ENCODE measurements at regions not wholly inside any gene's neighbourhood (a gene's known extent, or its start where the extent isn't known, plus 50 kb on each side); places are given as distances from the start of the nearest gene placed in this dataset.

DNA sequence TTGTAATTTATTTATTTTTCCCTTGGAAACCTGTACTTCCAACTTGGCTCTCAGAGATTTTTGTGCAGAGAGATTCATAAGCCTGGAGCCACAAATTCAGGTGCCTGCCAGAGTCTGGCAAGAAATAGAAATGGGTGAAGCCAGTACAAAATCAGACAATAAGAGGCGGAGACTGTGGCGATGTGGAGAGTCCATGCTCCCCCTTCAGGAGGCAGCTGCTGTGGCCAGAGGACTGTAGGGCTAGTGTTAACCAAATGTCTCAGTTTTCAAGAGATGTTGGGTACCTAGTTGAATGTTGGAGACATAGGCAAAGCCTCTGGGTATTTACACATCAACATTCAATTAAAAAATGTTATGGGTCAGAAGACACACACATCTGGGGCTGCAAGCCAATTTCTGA is 208.6 kb downstream of the PSAT1 start:
- H3K36me3 ChIP-seq: no peaks in the 10 kb centered on the region
- FAIRE-seq (no peak), ATAC-seq (no peak), DNase-seq (no peak)
- no peaks in the 10 kb centered on the region for H3K9me3 ChIP-seq
- H3K4me1 ChIP-seq: no peaks in the 10 kb centered on the region
- 86 to 94% methylated on average over 2 of the region's 2 CpGs for WGBS, 2 donors
- no peak overlapping the region for H3K27ac ChIP-seq
- intact Hi-C loops (cut with DNase I): no loop called here
- TF ChIP-seq, protein P1, sequence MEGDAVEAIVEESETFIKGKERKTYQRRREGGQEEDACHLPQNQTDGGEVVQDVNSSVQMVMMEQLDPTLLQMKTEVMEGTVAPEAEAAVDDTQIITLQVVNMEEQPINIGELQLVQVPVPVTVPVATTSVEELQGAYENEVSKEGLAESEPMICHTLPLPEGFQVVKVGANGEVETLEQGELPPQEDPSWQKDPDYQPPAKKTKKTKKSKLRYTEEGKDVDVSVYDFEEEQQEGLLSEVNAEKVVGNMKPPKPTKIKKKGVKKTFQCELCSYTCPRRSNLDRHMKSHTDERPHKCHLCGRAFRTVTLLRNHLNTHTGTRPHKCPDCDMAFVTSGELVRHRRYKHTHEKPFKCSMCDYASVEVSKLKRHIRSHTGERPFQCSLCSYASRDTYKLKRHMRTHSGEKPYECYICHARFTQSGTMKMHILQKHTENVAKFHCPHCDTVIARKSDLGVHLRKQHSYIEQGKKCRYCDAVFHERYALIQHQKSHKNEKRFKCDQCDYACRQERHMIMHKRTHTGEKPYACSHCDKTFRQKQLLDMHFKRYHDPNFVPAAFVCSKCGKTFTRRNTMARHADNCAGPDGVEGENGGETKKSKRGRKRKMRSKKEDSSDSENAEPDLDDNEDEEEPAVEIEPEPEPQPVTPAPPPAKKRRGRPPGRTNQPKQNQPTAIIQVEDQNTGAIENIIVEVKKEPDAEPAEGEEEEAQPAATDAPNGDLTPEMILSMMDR (IDR thresholded peaks at IDR 0.05): no peak
- no peaks in the 10 kb centered on the region for H3K27me3 ChIP-seq
- no peak overlapping the region for H3K4me3 ChIP-seq

- TF ChIP-seq, protein P1 (IDR thresholded peaks at IDR 0.05): no peak
- no peaks in the 10 kb centered on the region for H3K27me3 ChIP-seq
- no peak for FAIRE-seq
- no peak overlapping the region for H3K4me3 ChIP-seq
- no peak overlapping the region for H3K27ac ChIP-seq
- 57 to 61% methylated on average over 5 of the region's 5 CpGs for WGBS, 2 donors
- intact Hi-C loops (cut with DNase I): no loop called here
- no peak for DNase-seq
- H3K9me3 ChIP-seq: no peaks in the 10 kb centered on the region
- H3K4me1 ChIP-seq: no peaks in the 10 kb centered on the region
- no peaks in the 10 kb centered on the region for H3K36me3 ChIP-seq
- no peak for ATAC-seq
Observed at GRCh38 chr9:78507037-78507436, 210.1 kb downstream of the PSAT1 start.

DNA sequence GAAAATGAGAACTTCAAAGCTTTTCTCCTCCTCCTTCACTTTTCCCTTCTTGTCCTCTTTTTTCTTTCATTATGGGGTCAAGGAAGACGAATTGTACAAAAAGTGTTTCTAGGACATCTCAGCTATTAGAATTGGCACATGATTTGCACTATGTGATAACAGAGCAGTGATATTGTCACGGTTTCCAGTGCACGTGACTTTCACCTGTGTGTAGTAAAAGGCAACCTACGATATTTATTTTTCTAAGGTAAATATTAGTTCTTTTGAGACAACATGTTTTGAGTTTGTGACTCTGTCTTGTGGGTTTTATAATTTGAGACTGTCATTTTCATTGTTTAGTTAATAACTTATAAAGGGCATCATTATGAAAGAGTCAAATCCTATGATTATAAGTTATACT is 213.1 kb downstream of the PSAT1 start:
- H3K4me1 ChIP-seq: no peaks in the 10 kb centered on the region
- ATAC-seq: no peak
- H3K27ac ChIP-seq: no peak overlapping the region
- no peak for FAIRE-seq
- intact Hi-C loops (cut with DNase I): no loop called here
- H3K36me3 ChIP-seq: no peaks in the 10 kb centered on the region
- DNase-seq: no peak
- no peaks in the 10 kb centered on the region for H3K27me3 ChIP-seq
- no peaks in the 10 kb centered on the region for H3K9me3 ChIP-seq
- WGBS, 2 donors: 6 to 16% methylated on average over 4 of the region's 4 CpGs
- TF ChIP-seq, protein P1 (IDR thresholded peaks at IDR 0.05): no peak
- H3K4me3 ChIP-seq: no peak overlapping the region

GRCh38 chr9:78515108-78515507 is 218.2 kb downstream of the PSAT1 start:
- 21 to 38% methylated on average over 1 of the region's 1 CpG for WGBS, 2 donors
- Histone ChIP-seq H3K27me3 (no peaks in the 10 kb centered on the region), H3K36me3 (no peaks in the 10 kb centered on the region), H3K4me3 (no peak overlapping the region), H3K9me3 (no peaks in the 10 kb centered on the region), H3K4me1 (no peaks in the 10 kb centered on the region), H3K27ac (no peak overlapping the region)
- TF ChIP-seq, protein P1 (IDR thresholded peaks at IDR 0.05): no peak
- DNase-seq (no peak), FAIRE-seq (no peak), ATAC-seq (no peak)
- intact Hi-C loops (cut with DNase I): no loop called here

GRCh38 chr9:78519786-78520185 is 222.9 kb downstream of the PSAT1 start:
- Histone ChIP-seq H3K9me3 (no peaks in the 10 kb centered on the region), H3K4me1 (no peaks in the 10 kb centered on the region), H3K4me3 (no peak overlapping the region), H3K36me3 (no peaks in the 10 kb centered on the region), H3K27me3 (no peaks in the 10 kb centered on the region), H3K27ac (no peak overlapping the region)
- TF ChIP-seq, protein P1 (IDR thresholded peaks at IDR 0.05): no peak
- no peak for FAIRE-seq
- ATAC-seq: no peak
- intact Hi-C loops (cut with DNase I): no loop called here
- WGBS, 2 donors: 84 to 85% methylated on average over 4 of the region's 4 CpGs
- DNase-seq: no peak

Measured in pancreas (tissue), 10 donors.